CD4-positive, alpha-beta T cell treated with Interleukin-17A for 1 hour (primary cell): ENCODE measurements at regions not wholly inside any gene's neighbourhood (a gene's known extent, or its start where the extent isn't known, plus 50 kb on each side); places are given as distances from the start of the nearest gene placed in this dataset.
"Not testable (repeated sequence)": the region's sequence is repeated elsewhere in the genome, so short reads cannot be mapped to it uniquely, and the experiment has no call there.

Experiments used
- DNase-seq: peaks from one replicate; pipeline ENCODE4 v3.0.0-alpha.2; 2020

DNA sequence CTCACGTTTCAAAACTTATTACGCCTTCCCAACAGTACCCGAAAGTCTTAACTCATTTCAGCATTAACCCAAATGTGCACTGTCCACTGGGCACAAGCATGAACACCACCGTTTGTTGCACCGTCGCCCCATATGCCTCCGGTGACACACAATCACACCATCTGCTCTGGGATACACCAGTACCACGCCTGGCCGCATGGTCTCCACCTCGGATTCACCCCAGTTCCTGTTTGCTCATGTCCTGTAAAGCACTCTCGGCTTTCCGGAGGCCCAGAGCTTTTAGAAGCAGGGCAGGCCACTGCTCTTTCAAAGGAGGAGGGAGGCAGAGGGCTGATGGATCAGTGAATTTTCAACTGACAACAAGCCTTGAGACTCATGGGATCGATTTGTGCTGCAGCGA lies 1570.0 kb upstream of the DEFB115 start:
- DNase-seq, result no peak

DNA sequence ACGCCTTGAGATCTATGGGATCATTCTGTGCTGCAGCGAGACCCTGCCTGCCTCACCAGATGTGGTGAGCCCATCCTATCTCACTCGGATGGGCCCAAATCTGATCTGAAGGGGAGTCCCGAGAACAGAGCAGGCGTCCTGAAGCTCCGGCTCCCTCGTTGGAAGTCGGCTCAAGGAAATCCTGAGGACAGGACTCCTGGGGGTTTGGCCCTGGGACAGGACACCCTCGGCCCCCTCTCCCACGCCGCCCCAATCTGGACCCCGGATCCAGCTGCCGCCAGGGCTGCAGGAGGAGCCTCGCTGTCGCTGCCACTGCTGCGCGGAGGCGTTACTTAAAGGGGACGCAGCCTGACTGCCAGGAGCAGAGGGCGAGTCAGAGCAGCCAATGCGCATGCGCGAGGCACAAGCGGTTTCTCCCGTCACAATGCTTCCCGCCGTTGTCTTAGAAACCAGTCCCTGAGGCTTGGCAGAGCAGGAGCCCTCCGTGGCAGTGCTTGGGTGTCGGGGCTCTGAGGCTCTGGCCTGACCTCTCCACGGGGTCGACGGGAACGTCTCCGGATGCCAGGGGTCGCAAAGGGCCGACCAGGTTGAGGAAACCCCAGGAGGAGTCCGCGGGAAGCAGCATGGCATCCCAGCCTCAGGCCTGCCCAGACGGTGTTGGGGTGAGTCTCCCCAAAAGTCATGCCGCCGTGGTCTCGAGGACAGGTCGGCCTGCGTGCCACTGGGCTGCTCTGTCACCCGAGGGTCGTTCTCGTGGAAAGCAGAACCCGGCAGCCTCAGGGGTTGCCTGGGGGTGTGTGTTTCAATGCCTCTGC lies 1567.8 kb upstream of the DEFB115 start:
- no peak for DNase-seq

DNA sequence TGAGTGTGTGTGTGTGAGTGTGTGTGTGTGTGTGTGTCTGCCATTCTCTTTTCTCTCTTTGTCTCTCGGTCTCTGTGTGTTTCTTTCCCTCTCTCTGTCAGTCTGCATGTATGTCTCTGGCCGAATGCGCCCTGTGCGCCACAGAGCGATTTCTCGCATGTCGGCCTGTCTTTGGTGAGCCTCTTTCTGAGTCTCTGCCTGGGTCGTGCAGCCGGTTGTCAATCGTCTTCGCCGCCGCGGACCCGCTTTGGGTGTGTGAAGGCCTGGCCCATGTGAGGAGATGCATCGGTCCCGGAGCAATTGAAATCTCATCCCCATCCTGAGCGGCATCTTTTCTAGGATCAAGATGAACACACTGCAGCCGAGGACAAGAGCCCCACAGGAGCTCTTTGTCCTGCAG lies 1567.2 kb upstream of the DEFB115 start:
- DNase-seq, result no peak

DNA sequence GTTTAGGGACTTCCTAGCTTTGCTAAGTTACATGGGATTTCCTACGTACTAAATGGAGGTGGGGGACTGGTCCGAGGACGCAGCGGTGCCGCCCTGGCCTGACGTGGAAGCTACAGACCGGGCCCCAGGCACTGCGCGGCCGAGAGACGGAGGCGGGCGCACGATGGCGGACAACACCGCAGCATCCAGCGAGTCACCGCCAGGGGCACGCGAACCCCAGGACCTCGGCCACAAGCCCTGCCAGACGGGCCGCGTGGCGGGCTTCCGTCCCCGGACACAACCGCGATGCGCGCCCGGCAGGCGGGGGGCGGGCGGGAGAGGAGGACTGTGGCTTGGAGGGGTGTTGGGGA lies 1516.9 kb upstream of the DEFB115 start:
- DNase-seq, result no peak

DNA sequence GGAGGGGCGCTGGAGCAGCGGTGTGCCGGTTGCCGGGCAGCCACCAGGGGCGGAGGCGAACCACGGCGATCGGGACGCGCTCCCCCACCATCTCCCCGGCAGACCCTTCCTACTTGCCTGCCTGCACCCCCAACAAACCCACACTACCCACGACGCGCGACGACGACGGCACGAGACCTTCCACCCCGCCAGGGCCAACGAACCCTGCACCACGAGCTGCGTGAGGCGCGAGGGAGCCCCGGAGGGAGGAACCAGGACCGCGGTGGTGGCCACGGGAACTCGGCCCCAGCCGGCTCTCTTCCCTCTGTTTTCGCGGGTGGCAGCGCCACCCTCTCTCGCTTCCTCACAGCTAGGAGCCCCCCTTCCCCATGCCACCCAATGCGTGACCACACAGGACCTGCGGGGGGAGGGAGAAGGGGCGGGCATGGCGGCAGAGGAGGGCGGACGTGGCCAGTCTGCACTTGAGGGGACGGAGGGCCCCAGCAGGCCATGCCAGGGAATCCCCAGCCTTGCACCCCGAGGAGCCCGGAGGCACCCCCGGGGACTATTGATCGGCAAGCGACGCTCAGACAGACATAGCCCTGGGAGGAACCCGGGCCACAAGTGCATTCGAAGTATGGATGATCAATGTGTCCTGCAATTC lies 1516.4 kb upstream of the DEFB115 start:
- DNase-seq, result no peak

DNA sequence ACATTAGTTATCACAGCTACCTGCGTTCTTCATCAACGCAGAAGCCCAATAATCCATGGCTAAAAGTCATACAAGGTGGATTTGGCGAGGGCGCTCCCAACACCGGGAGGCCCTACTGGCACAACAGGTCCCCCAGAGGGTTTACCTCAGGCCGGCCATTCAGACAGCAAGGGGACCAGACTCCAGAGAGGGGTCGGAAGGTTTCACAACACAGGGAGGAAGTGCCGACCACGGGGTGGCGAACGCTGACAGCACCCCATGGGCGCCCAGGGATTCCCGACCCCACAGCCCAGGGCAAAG lies 1515.9 kb upstream of the DEFB115 start:
- no peak for DNase-seq

DNA sequence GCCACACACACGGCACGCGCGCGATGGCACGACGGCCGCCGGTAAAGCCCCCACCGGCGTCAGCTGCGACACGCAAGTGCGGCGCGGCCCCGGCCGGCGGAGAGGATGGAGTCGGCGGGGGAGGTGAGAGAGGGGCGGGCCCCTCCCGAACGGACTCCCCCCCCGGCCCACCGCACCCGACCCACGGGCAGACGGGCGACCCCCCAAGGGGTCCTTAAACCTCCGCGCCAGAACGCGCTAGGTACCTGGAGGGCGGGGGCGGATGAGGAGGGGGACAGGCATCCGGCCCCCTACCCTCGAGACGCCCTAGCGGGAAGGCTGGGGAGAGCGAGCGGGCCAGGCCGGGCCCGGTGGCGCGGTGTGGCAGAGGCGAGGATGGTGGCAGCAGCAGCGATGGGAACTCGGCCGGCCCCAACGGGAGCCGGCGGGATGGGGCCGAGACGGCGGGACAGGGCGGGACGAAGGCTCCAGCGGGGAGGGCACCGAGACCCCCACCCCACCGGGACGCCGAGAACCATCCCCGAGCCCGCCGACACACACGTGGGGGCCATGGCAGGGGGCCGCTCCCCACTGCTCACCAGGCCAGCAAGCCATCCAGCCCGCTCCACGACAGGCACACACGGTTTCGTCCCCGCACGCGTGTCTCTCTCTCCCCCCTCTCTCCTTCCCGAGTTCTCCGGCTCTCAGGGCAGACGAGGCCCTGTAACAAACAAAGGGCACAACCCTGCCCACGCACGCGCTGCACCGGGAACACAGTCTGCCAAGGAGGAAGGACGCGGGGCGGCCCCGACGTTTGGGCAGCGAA lies 1515.4 kb upstream of the DEFB115 start:
- no peak for DNase-seq

DNA sequence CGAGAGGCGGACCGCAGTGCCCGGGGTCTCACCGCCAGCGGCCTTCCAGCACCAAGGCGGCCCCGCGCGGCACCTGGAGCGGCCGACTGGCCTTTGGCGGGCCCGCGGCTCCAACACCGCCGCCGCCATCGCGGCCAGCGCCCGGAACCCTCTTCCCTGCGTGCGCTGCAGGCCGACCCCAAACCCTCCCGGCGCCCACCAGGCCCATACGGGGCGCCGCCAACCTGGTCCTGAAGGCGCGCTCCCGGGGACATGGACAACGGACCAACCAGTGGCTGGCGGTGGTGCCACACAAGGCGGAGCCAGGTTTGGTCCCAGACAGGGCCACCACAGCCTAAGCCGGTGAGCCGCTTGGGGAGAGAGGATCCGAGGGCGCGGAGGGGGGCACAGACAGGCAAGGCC lies 1514.8 kb upstream of the DEFB115 start:
- no peak for DNase-seq

DNA sequence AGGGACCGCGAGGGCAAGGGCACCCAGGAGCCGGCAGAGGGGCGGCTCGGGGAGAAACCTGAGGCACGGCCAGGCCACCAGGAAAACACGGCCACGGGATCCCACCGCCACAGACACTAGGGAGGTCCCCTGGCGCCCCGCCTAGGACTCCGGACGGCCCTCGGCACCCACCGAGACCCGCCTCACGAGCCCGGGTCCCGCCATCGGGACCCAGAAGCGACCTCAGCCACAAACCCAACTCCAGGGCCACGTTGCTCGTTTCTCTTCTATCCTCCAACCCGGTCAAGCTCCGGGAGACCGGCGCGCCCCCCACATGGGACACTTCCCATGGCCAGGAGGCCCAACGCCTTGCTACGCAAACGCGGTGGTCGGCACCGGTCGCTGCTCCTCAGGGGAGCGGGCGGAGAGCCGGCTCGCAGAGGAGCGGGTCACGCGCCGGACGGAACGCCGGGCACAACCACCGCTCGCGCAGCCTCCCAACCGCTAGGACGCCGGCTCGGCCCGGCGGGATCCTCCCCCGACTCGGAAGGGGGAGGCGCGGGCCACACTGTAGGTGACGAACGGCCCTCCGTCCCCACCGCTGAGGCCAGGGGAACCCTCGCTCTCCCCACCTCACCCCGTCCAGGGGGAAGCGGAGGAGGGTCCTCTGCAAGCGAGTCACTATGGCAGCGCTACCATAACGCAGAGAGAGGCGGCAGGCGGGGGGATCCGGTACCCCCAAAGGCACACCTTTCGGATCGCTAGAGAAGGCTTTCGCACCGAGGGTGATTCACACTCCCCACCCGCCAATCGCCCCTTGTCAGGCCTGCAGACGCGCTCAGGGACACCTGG lies 1514.1 kb upstream of the DEFB115 start:
- DNase-seq, result no peak

DNA sequence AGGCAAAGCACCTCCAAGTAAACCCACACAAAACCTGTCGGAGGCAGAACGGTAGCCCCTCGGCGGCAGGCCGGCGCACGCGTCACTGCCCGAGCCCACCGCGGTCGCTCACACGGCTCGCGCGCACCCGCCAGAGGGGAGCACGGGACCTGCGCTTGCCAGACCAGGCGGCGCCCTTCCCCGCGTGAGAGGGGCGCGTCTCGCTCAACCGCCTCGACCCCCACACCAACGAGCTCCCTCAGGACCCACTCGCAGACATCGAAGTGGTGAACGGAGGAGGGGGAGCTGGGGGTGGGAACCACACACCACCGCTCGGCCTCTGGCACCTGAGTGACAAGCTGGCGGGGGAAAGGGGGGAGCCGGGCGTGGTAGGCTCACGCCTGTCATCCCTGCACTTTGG lies 1513.4 kb upstream of the DEFB115 start:
- no peak for DNase-seq

DNA sequence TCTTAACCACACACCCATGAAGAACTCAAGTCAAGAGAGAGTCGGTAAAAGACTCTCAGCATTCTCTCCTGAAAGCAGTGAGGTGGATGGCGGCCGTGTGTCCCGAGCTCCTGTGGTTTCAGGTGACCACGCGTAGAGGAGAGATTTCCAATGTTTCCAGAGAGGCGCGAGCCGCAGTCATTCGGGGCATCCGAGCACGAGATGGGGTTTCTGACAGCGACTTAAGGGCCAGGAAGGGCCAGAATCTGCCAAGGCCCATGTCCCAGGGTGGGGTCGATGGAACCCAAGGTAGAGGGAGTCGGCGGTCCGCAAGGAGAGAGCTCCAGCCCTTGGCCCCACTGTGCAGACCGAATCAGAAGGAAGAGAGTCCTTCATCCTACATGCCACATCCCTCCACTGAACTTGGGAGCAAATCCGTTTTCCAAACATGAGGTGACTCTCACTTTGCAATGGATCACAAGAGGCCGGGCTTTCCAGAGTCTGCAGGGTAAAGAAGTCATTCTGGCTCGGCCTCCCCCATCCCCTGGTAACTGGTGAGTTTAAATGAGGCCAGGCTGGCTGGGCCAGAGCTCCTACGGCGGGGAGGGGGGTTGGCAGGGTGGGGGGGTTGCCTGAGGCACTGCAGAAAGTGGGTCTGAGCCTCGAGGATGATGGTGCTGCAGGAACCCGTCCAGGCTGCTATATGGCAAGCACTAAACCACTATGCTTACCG lies 1511.8 kb upstream of the DEFB115 start:
- not testable (repeated sequence) for DNase-seq

DNA sequence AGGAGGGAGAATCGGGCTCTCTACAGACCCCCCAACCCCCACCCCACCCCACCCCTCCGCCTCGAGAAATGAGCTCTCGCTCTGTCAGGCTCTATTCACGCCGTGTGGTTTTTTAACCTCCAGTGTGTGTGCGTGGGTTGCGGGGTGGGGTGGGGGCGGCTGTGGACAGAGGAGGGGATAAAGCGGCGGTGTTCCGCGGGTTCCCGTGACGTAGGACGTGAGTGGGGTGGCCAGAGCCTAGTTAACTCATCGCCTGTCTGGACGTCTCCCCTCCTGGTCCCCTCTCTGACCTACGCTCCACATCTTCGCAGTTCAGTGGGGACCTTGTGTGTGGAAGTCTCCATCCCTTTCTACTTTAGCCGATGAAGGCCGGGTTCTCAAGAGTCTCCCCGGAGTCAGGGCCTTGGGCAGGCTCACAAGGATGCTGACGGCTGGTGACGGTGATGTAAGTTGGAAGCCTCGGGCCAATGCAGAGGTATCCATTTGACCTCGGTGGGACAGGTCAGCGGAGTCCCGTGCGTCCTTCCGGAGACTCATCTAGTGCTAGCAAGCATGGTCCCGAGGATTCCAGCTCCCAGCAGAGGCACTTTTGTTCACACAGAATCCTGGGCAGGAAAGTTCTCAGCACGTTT lies 1507.1 kb upstream of the DEFB115 start:
- no peak for DNase-seq

DNA sequence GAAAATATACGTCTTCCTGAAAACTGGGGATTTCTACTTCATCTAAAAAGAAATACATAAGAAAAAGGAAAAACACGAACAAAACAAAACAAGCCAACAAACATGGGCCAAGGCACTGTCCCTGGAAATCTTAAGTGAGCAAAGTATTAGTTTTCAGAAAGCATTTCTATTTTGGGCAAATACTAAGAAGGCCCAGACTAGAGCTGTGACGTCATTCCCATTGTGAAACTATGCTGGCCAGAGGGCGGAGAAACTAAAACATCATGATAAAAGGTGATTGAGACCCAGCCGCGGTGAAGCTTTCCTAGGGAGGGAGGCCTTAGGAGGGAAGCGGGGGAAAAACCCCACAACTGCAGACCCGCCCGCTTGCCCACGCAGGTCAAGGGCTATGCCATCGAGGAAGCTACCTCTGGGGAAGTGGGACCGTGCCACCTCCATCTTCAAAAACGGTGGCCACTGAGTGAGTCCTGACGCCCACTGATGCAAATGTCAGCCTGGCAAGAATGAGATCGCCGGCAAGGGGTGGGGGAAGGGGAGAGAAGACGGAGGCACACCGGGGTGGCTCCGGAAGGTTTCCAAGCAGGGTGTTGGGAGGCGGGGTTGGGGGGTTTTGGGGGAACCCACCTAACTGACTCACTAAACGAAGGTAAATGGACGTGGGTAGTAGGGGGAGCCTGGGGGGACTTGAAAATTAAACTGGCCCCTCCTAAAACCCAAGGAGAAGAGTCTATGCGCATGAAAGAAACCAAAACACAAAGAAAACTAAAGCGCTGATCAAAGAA lies 1504.6 kb upstream of the DEFB115 start:
- DNase-seq, result not testable (repeated sequence)

DNA sequence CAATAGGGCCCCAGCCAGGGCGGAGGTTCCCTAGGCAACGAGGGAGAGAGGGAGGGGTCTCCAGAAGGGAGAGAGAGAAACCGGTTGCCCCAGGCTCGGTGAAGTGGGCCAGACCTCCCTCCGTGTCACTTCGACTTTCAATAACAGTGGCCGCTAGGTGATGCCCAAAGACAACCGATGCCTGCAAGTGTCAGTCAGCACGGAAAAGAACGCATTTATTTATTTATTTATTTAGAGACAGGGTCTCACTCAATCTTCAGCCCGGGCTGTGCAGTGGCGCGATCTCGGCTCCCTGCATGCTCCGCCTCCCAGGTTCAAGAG lies 1504.1 kb upstream of the DEFB115 start:
- not testable (repeated sequence) for DNase-seq

DNA sequence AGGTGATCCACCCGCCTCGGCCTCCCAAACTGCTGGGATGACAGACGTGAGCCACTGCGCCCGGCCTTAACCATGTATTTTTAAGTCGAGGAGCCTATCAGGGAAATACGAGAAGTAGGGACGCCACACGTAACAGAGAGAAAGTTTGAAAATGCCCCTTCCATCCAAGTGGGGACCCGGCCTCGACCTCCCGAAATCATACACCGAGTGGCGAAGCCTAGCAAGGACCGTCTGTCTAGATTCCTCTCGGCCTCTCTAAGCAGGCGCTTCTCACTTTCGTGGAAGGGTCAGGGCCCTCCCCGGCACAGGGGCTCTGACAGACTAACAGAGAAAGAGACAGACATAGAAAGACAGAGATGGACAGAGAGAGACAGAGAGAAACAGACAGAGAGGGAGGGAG lies 1503.6 kb upstream of the DEFB115 start:
- DNase-seq, result not testable (repeated sequence)

DNA sequence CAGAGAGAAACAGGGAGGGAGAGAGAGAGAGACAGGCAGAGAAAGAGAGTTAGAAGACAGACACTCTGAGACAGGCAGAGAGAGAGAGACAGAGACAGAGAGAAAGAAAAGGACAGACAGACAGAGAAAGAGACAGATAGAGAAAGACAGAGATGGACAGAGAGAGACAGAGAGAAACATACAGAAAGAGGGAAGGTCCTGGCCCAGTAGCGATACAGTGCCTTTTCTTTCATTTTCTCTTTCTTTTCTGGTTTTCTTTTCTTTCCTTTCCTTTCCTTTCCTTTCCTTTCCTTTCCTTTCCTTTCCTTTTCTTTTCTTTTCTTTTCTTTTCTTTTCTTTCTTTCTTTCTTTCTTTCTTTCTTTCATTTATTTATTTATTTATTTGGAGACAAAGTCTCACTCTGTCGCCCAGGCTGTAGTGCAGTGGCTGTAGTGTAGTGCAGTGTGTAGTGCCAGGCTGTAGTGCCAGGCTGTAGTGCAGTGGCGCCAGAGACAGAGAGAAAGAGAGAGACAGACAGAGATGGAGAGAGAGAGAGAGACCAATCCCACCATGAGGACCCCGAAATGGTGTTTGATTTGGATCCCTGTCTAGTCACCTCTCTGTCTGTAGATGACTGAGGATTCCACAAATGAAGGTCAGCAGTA lies 1501.5 kb upstream of the DEFB115 start:
- not testable (repeated sequence) for DNase-seq

DNA sequence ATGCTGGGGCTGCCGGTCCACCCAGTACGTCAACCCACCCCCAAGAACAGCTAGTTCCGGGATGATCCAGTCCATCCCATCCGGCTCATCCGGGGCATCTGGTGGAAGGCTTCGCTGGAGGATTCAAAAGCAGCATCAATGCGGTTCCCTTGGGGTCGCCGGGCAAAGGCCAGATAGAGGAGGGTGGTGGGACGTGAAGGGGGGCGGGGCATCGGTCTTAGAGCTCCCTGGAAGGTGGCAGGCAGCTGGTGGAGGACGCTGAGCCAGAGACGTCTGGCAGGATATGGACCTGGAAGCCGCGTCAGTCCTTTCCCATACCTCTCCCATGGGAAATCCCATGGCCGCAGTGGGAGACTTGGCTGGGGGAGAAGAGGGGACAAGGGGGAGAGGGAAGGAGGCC lies 1500.8 kb upstream of the DEFB115 start:
- DNase-seq, result no peak

DNA sequence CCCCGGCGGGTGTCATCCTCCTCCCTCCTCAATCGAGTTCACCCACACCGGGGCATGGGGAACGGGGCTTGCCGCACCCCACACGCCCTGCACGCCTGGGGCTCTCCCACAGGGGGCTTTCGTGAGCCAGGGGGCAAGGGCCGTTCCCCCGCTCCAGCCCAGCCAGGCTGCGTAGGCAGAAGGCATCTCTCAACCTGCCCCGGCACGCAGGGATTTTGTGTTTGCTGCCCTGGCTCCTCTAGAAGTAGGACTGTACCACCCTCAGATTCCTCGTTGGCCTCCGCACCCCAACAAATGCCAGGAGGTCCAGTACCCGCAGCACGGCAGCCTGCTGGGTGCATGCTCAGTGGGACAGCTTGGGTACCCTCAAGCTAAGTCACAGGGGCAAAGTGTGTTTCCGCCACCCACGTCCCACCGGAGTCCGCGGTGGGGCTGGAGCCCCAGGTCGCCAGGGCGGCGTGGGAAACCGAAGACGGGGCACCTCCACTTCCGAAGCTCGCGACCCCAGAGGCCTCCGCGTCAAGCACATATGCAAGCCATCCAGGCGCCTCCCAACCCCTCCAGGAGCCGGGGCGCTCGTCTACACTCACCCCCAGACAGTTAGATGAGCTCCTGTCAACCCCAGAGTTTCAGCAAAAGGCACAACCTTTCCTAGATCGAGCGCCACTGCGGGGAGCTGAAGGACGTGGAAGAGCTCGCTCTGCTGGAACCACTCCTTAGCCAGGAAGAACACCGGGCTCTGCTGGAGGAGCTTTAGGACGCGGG lies 1495.7 kb upstream of the DEFB115 start:
- DNase-seq, result not testable (repeated sequence)

DNA sequence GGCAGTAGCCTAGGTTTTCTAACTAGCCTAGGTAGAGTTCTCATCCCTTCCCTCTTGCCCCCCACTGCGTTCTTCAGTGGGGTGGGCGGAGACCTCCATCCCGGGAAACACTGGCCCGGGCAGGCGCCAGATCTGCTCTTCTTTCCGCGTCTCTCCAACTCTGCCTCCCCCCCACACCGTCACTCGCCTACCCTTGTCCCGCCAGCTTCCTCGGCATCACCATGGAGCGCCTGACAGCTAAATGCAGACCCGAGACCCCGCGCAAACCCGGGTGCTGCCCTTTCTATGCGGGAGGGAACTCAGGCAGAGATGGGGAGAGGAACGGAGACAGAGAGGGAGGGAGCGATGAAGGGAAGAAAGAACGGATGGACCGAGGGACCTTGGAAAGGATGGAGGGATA lies 1494.8 kb upstream of the DEFB115 start:
- no peak for DNase-seq
